Endodermal cell (in vitro differentiated cells): ENCODE measurements at regions not wholly inside any gene's neighbourhood (a gene's known extent, or its start where the extent isn't known, plus 50 kb on each side); places are given as distances from the start of the nearest gene placed in this dataset.
"Not testable (repeated sequence)": the region's sequence is repeated elsewhere in the genome, so short reads cannot be mapped to it uniquely, and the experiment has no call there.

Experiments used
- DNase-seq: peaks from one replicate; pipeline ENCODE4 v3.0.0-alpha.2; 2017
- H3K27ac ChIP-seq: 2 replicates; pipeline ENCODE4 v1.5.1; 2013; ENCODE audit warnings: mild to moderate bottlenecking, low read depth, low read length, moderate library complexity
- H3K27me3 ChIP-seq: 2 replicates; pipeline ENCODE4 v1.6.1; 2013; ENCODE audit warnings: mild to moderate bottlenecking, low read length, moderate library complexity; ENCODE audit not compliant: insufficient read depth, control insufficient read depth, poor library complexity, severe bottlenecking
- H3K36me3 ChIP-seq: 2 replicates; pipeline ENCODE4 v1.7.0; 2013; ENCODE audit warnings: mild to moderate bottlenecking, low read length, moderate library complexity; ENCODE audit not compliant: control insufficient read depth, insufficient read depth
- H3K4me1 ChIP-seq: one replicate; pipeline ENCODE4 v1.7.0; 2013; ENCODE audit warnings: low read length; ENCODE audit not compliant: control insufficient read depth, insufficient read depth
- H3K4me3 ChIP-seq: 2 replicates; pipeline ENCODE4 v1.5.1; 2013; ENCODE audit warnings: mild to moderate bottlenecking, low read length, moderate library complexity
- H3K9ac ChIP-seq: 2 replicates; pipeline ENCODE4 v1.6.1; 2013; ENCODE audit warnings: mild to moderate bottlenecking, low read length, moderate library complexity; ENCODE audit not compliant: poor library complexity, severe bottlenecking; ENCODE audit errors: extremely low read depth
- H3K9me3 ChIP-seq: 2 replicates; pipeline ENCODE4 v1.6.1; 2013; ENCODE audit warnings: mild to moderate bottlenecking, low read length, moderate library complexity; ENCODE audit not compliant: control insufficient read depth
- H3K27ac Mint-ChIP-seq: 2 replicates; pipeline ENCODE4 v1.8.0; 2020; ENCODE audit warnings: mixed read lengths
- H3K27me3 Mint-ChIP-seq: 2 replicates; pipeline ENCODE4 v1.8.0; 2021; ENCODE audit warnings: mild to moderate bottlenecking, mixed read lengths; ENCODE audit not compliant: insufficient read depth
- H3K36me3 Mint-ChIP-seq: 2 replicates; pipeline ENCODE4 v1.8.0; 2020; ENCODE audit warnings: low read depth, mixed read lengths
- H3K4me1 Mint-ChIP-seq: 2 replicates; pipeline ENCODE4 v1.8.0; 2020; ENCODE audit warnings: mixed read lengths
- H3K4me3 Mint-ChIP-seq: 2 replicates; pipeline ENCODE4 v1.8.0; 2020; ENCODE audit warnings: mild to moderate bottlenecking, moderate library complexity, mixed read lengths
- H3K9me3 Mint-ChIP-seq: 2 replicates; pipeline ENCODE4 v1.8.0; 2020; ENCODE audit warnings: mild to moderate bottlenecking, mixed read lengths
- CTCF ChIP-seq: fragments of 200-600 bp; sonication (generic); conservative IDR thresholded peaks from 2 replicates; pipeline ENCODE4 v1.5.0; 2021; ENCODE audit warnings: antibody characterized with exemption, mild to moderate bottlenecking
- WGBS, 2 experiments: methylation state at CpG; one replicate each; pipeline versions ENCODE4 v1.1.5 to v1.1.7; 2013; ENCODE audit warnings: missing lambda C conversion rate in 2 of 2, mixed read lengths in 1 of 2; ENCODE audit not compliant: insufficient coverage in 1 of 2, insufficient read length in 1 of 2; 5-methylcytosine and 5-hydroxymethylcytosine counted together

GRCh38 chr5:23112237-23112636 lies 259.1 kb upstream of the CDH12 start:
- H3K27me3 ChIP-seq: no peaks in the 10 kb centered on the region
- no peak overlapping the region for H3K27ac Mint-ChIP-seq
- H3K9ac ChIP-seq: no peak overlapping the region
- no peak for TF ChIP-seq CTCF
- H3K36me3 Mint-ChIP-seq: no peaks in the 10 kb centered on the region
- H3K27ac ChIP-seq: no peak overlapping the region
- H3K4me3 Mint-ChIP-seq: no peak overlapping the region
- no peak for DNase-seq
- H3K9me3 ChIP-seq: no peaks in the 10 kb centered on the region
- H3K36me3 ChIP-seq: no peaks in the 10 kb centered on the region
- no peak overlapping the region for H3K4me3 ChIP-seq
- H3K9me3 Mint-ChIP-seq: no peaks in the 10 kb centered on the region
- H3K4me1 Mint-ChIP-seq: no peaks in the 10 kb centered on the region
- no peaks in the 10 kb centered on the region for H3K4me1 ChIP-seq
- H3K27me3 Mint-ChIP-seq: no peaks in the 10 kb centered on the region

GRCh38 chr5:23105021-23105420 lies 251.9 kb upstream of the CDH12 start:
- Histone ChIP-seq H3K27me3 (no peaks in the 10 kb centered on the region), H3K9ac (no peak overlapping the region), H3K36me3 (no peaks in the 10 kb centered on the region), H3K4me3 (no peak overlapping the region), H3K9me3 (peaks cover 4% of the 10 kb centered on the region), H3K27ac (no peak overlapping the region), H3K4me1 (no peaks in the 10 kb centered on the region)
- Mint-ChIP-seq H3K27ac (no peak overlapping the region), H3K4me3 (no peak overlapping the region), H3K9me3 (no peaks in the 10 kb centered on the region), H3K27me3 (no peaks in the 10 kb centered on the region), H3K4me1 (no peaks in the 10 kb centered on the region), H3K36me3 (no peaks in the 10 kb centered on the region)
- WGBS, 2 experiments: 94 to 100% methylated on average over 2 of the region's 2 CpGs
- DNase-seq: no peak
- TF ChIP-seq CTCF: no peak

GRCh38 chr5:23103566-23103965 lies 250.4 kb upstream of the CDH12 start:
- DNase-seq: no peak
- WGBS, 2 experiments: 94 to 100% methylated on average over 1 of the region's 1 CpG
- TF ChIP-seq CTCF: no peak
- Mint-ChIP-seq H3K4me1 (no peaks in the 10 kb centered on the region), H3K9me3 (no peaks in the 10 kb centered on the region), H3K27me3 (no peaks in the 10 kb centered on the region), H3K36me3 (no peaks in the 10 kb centered on the region), H3K4me3 (no peak overlapping the region), H3K27ac (no peak overlapping the region)
- Histone ChIP-seq H3K27me3 (no peaks in the 10 kb centered on the region), H3K9me3 (peaks cover 4% of the 10 kb centered on the region), H3K9ac (no peak overlapping the region), H3K27ac (no peak overlapping the region), H3K36me3 (no peaks in the 10 kb centered on the region), H3K4me3 (no peak overlapping the region), H3K4me1 (no peaks in the 10 kb centered on the region)

DNA sequence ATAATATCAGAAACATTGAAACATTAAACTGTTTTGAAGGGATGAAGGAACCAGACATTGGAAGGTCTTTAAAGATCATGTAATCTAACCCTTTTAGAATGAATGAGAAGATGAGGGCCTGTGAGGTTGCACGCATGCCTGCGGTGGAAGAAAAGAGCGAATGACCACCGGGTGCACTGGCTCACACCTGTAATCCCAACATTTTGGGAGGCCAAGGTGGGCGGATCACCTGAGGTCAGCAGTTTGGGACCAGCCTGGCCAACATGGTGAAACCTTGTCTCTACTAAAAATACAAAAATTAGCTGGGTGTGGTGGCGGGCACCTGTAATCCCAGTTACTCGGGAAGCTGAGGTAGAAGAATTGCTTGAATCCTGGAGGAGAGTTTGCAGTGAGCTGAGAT lies 242.3 kb upstream of the CDH12 start:
- WGBS, 2 experiments: 93 to 96% methylated on average over 5 to 7 of the region's 7 CpGs
- H3K27ac Mint-ChIP-seq, H3K27me3 Mint-ChIP-seq, H3K9ac ChIP-seq, H3K4me1 Mint-ChIP-seq, H3K4me3 Mint-ChIP-seq, H3K9me3 Mint-ChIP-seq, H3K4me3 ChIP-seq, H3K9me3 ChIP-seq, H3K4me1 ChIP-seq, H3K36me3 ChIP-seq, DNase-seq, H3K36me3 Mint-ChIP-seq, H3K27me3 ChIP-seq, H3K27ac ChIP-seq: not testable (repeated sequence)
